ENCODE measurements at regions not wholly inside any gene's neighbourhood (a gene's known extent, or its start where the extent isn't known, plus 50 kb on each side); places are given as distances from the start of the nearest gene placed in this dataset.

DNA sequence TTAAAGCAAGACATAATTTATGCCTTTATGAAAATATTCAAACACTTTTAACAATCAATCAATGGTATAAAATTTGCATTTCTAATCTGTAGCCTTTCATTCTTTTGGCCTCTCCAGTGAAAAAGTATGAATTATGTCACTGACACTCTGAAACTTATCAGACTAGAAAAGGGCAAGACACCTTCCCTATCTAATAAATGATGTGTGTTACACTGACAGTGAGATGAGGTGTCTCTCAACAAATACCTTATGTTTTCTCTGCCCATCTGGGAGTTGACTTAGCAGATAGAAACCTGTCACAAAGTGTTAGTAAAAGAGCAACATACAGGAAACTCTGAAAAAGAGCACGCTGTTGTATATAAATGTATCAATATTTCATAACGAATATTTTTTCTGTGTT is 94.2 kb upstream of the TECRL start:
- TF ChIP-seq, protein P1, sequence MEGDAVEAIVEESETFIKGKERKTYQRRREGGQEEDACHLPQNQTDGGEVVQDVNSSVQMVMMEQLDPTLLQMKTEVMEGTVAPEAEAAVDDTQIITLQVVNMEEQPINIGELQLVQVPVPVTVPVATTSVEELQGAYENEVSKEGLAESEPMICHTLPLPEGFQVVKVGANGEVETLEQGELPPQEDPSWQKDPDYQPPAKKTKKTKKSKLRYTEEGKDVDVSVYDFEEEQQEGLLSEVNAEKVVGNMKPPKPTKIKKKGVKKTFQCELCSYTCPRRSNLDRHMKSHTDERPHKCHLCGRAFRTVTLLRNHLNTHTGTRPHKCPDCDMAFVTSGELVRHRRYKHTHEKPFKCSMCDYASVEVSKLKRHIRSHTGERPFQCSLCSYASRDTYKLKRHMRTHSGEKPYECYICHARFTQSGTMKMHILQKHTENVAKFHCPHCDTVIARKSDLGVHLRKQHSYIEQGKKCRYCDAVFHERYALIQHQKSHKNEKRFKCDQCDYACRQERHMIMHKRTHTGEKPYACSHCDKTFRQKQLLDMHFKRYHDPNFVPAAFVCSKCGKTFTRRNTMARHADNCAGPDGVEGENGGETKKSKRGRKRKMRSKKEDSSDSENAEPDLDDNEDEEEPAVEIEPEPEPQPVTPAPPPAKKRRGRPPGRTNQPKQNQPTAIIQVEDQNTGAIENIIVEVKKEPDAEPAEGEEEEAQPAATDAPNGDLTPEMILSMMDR (IDR thresholded peaks at IDR 0.05; ENCODE audit: insufficient read depth, low read length): no peak
- no peak for TF ChIP-seq POLR2AphosphoS5 (IDR thresholded peaks at IDR 0.05; ENCODE audit: low read depth)
